ENCODE measurements at regions not wholly inside any gene's neighbourhood (a gene's known extent, or its start where the extent isn't known, plus 50 kb on each side); places are given as distances from the start of the nearest gene placed in this dataset.

GRCh38 chr14:45976001-45976400, 675.6 kb downstream of the RPL10L start:
- TF ChIP-seq SUZ12 (IDR thresholded peaks at IDR 0.05; ENCODE audit: extremely low read depth, insufficient read depth, insufficient read length) (no peak), ZNF274 (IDR thresholded peaks at IDR 0.05; ENCODE audit: low read depth, low read length) (no peak), YY1 (IDR thresholded peaks at IDR 0.05; ENCODE audit: insufficient read depth, insufficient read length) (no peak)
